PC-9 (cell line): ENCODE measurements at regions not wholly inside any gene's neighbourhood (a gene's known extent, or its start where the extent isn't known, plus 50 kb on each side); places are given as distances from the start of the nearest gene placed in this dataset.

ENCODE experiments used
- CTCF ChIP-seq: fragments of 200-600 bp; sonication (generic); conservative IDR thresholded peaks from 2 replicates; pipeline ENCODE4 v1.6.1; 2017; ENCODE audit warnings: mixed run types, antibody characterized with exemption, mild to moderate bottlenecking, moderate library complexity
- EZH2 ChIP-seq: fragments of 200-600 bp; sonication (generic); IDR thresholded peaks from 2 replicates; pipeline ENCODE4 v1.8.0; 2017; ENCODE audit warnings: antibody characterized with exemption, low read depth

GRCh38 chr17:12509801-12510200 is 155.9 kb upstream of the MYOCD start:
- TF ChIP-seq CTCF (no peak), EZH2 (no peak)
